ENCODE measurements at regions not wholly inside any gene's neighbourhood (a gene's known extent, or its start where the extent isn't known, plus 50 kb on each side); places are given as distances from the start of the nearest gene placed in this dataset.
"Not testable (repeated sequence)": the region's sequence is repeated elsewhere in the genome, so short reads cannot be mapped to it uniquely, and the experiment has no call there.

DNA sequence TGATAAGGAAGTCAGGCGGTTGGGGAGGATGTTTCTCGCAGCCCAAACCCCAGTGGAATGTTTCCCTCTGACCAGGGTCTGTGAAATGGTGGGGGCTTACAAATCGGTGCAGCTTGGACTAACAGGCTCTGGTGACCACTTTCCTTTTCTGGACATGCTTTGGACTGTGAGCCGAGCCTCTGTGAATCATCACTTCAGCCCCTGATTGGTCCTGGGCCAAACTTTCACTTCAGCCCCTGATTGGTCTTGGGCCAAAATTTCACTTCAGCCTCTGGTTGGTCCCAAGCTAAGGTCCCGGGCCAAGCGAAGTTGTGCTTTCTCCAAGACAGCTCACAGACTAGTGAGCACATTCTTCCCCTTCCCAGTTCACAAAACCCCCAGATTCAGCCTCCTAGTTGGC lies 223.7 kb upstream of the ANKRD20A1 start:
- H3K4me1 ChIP-seq; intact Hi-C loops (cut with DNase I); ATAC-seq; H3K27ac ChIP-seq; H3K27me3 ChIP-seq; H3K9me3 ChIP-seq; H3K4me3 ChIP-seq; H3K36me3 ChIP-seq: not testable (repeated sequence)
- WGBS, 4 donors: 3 to 30% (median 8%) methylated on average over 2 to 3 of the region's 6 CpGs; no CpG with 5 or more reads in 1 of the 4 donors
- peak in 1 of 5 donors; percentile 19 for DNase-seq

DNA sequence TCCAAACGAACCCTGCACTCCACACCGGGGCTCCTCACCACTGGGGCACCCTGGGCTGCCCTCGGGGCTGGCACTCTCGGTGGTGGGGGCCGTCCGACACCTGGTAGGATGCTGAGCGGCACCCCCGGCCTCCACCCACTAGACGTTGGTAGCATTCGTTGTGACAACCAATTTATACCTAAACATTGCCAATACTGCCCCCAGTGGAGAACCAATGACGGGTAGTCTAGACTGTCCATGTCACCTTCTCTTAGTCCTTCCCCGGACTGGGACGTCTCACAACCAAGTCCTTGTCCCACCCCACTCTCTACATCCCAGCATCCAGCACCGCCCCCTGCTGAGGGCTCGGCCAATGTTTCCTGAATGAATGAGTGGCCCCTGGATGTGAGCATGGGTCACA lies 246.8 kb upstream of the ANKRD20A1 start:
- DNase-seq (peak in 3 of 5 donors; percentile 12 to 60 (median 35)), ATAC-seq (peak in 2 of 4 donors; percentile 36 to 50)
- H3K27me3 ChIP-seq; H3K4me3 ChIP-seq; H3K4me1 ChIP-seq; H3K9me3 ChIP-seq; intact Hi-C loops (cut with DNase I); H3K36me3 ChIP-seq; H3K27ac ChIP-seq: not testable (repeated sequence)
- WGBS, 4 donors: 72 to 86% (median 83%) methylated on average over 6 to 14 of the region's 15 CpGs

DNA sequence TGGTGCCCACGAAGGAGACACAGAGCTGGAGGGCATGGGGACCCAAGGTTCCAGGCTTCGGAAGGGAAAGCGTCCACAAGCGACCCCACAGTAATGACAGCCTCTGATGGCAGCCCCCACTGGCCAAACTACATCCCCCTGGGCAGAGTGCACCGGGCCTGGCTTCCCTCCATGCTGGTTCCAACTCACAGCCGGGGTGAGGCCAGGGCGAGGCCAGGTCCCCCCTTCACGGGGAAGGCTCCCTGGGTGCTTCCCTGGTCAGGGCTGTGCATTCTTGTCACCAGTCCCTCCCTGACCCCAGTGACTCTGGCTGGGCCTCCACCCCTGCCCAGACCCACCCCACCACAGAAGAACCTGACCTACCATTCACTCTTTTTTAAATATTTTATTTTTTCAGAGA lies 248.9 kb upstream of the ANKRD20A1 start:
- intact Hi-C loops (cut with DNase I); H3K4me3 ChIP-seq; ATAC-seq; DNase-seq; H3K27ac ChIP-seq; H3K36me3 ChIP-seq; H3K27me3 ChIP-seq; H3K9me3 ChIP-seq; H3K4me1 ChIP-seq: not testable (repeated sequence)
- 50 to 80% (median 76%) methylated on average over 2 to 8 of the region's 8 CpGs for WGBS, 4 donors

GRCh38 chr9:67609435-67609834 lies 249.3 kb upstream of the ANKRD20A1 start:
- ATAC-seq; H3K36me3 ChIP-seq; H3K27ac ChIP-seq; H3K9me3 ChIP-seq; H3K4me1 ChIP-seq; H3K27me3 ChIP-seq; H3K4me3 ChIP-seq; intact Hi-C loops (cut with DNase I): not testable (repeated sequence)
- 74 to 94% (median 83%) methylated on average over 4 to 7 of the region's 7 CpGs for WGBS, 4 donors
- DNase-seq: peak in 1 of 5 donors; percentile 20

GRCh38 chr9:67605113-67605512 lies 253.6 kb upstream of the ANKRD20A1 start:
- H3K9me3 ChIP-seq; H3K36me3 ChIP-seq; H3K27me3 ChIP-seq; intact Hi-C loops (cut with DNase I); H3K4me3 ChIP-seq; ATAC-seq; H3K4me1 ChIP-seq; H3K27ac ChIP-seq; DNase-seq: not testable (repeated sequence)
- 92 to 96% methylated on average over 3 to 5 of the region's 9 CpGs; no CpG with 5 or more reads in 2 of the 4 donors for WGBS, 4 donors

DNA sequence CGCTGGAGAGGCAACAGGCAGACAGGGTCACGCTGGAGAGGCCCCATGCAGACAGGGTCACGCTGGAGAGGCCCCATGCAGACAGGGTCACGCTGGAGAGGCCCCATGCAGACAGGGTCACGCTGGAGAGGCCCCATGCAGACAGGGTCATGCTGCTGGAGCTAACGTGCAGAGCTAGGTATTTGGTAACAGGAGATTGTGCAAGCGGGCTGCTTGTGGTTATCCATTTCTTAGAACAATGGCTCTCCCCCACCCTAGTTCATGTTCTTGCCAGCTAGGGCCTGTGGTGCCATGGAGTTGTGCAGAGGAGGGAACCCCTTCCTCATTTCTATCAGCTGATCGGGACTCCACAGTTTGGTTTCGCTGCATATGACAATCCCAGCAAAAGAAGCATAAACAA lies 255.1 kb upstream of the ANKRD20A1 start:
- H3K9me3 ChIP-seq; H3K27me3 ChIP-seq; H3K4me1 ChIP-seq; H3K27ac ChIP-seq; ATAC-seq; H3K4me3 ChIP-seq; intact Hi-C loops (cut with DNase I); H3K36me3 ChIP-seq: not testable (repeated sequence)
- WGBS, 4 donors: 93 to 100% methylated on average over 1 to 2 of the region's 9 CpGs; no CpG with 5 or more reads in 2 of the 4 donors
- DNase-seq: peak in 2 of 5 donors; percentile 23 to 29

- H3K36me3 ChIP-seq; intact Hi-C loops (cut with DNase I); DNase-seq; H3K4me3 ChIP-seq; H3K4me1 ChIP-seq; H3K27ac ChIP-seq; H3K27me3 ChIP-seq; ATAC-seq; H3K9me3 ChIP-seq: not testable (repeated sequence)
- WGBS, 4 donors: no CpG with 5 or more reads among the region's 8 CpGs
Observed at GRCh38 chr9:67592424-67592823, 266.3 kb upstream of the ANKRD20A1 start.

DNA sequence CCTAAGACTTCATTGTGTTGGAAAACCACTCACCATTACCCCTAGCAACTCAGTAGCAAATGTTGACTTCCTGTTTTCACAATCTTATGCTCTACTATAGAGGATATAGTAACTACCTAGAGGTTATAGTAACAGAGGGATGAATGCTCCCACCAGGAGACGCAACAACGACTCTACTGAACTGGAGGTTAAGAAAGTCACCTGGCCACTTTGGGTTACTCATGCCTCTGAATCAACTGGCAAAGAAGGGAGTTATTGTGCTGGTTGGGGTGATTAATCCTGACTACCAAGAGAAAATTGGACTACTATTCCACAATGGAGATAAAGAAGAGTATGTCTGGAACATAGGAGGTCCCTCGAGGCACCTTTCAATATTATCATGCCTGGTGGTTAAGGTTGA lies 302.9 kb upstream of the ANKRD20A1 start:
- H3K27me3 ChIP-seq; H3K4me1 ChIP-seq; DNase-seq; intact Hi-C loops (cut with DNase I); H3K27ac ChIP-seq; H3K36me3 ChIP-seq; H3K4me3 ChIP-seq; ATAC-seq; H3K9me3 ChIP-seq: not testable (repeated sequence)
- WGBS, 4 donors: no CpG with 5 or more reads among the region's 3 CpGs

- DNase-seq; H3K9me3 ChIP-seq; H3K4me3 ChIP-seq; H3K27me3 ChIP-seq; H3K36me3 ChIP-seq; ATAC-seq; intact Hi-C loops (cut with DNase I); H3K27ac ChIP-seq; H3K4me1 ChIP-seq: not testable (repeated sequence)
- WGBS, 4 donors: 60% methylated on average over 1 of the region's 6 CpGs; no CpG with 5 or more reads in 3 of the 4 donors
Observed at GRCh38 chr9:67550044-67550443, 308.7 kb upstream of the ANKRD20A1 start.

- intact Hi-C loops (cut with DNase I); ATAC-seq; H3K4me1 ChIP-seq; H3K36me3 ChIP-seq; H3K4me3 ChIP-seq; H3K27me3 ChIP-seq; H3K9me3 ChIP-seq; H3K27ac ChIP-seq; DNase-seq: not testable (repeated sequence)
- 90% methylated on average over 1 of the region's 4 CpGs; no CpG with 5 or more reads in 3 of the 4 donors for WGBS, 4 donors
Observed at GRCh38 chr9:67529834-67530233, 328.9 kb upstream of the ANKRD20A1 start.

GRCh38 chr9:67516938-67517337 lies 341.8 kb upstream of the ANKRD20A1 start:
- H3K27me3 ChIP-seq; intact Hi-C loops (cut with DNase I); H3K27ac ChIP-seq; H3K4me1 ChIP-seq; H3K9me3 ChIP-seq; DNase-seq; H3K36me3 ChIP-seq; H3K4me3 ChIP-seq; ATAC-seq: not testable (repeated sequence)
- no CpG with 5 or more reads among the region's 5 CpGs for WGBS, 4 donors

- ATAC-seq; DNase-seq; H3K4me3 ChIP-seq; H3K27me3 ChIP-seq; H3K36me3 ChIP-seq; H3K27ac ChIP-seq; H3K9me3 ChIP-seq; H3K4me1 ChIP-seq; intact Hi-C loops (cut with DNase I): not testable (repeated sequence)
- WGBS, 4 donors: no CpG with 5 or more reads among the region's 10 CpGs
Observed at GRCh38 chr9:67514587-67514986, 344.1 kb upstream of the ANKRD20A1 start.

All from heart left ventricle (tissue), 16 donors.